ENCODE measurements at regions not wholly inside any gene's neighbourhood (a gene's known extent, or its start where the extent isn't known, plus 50 kb on each side); places are given as distances from the start of the nearest gene placed in this dataset.

DNA sequence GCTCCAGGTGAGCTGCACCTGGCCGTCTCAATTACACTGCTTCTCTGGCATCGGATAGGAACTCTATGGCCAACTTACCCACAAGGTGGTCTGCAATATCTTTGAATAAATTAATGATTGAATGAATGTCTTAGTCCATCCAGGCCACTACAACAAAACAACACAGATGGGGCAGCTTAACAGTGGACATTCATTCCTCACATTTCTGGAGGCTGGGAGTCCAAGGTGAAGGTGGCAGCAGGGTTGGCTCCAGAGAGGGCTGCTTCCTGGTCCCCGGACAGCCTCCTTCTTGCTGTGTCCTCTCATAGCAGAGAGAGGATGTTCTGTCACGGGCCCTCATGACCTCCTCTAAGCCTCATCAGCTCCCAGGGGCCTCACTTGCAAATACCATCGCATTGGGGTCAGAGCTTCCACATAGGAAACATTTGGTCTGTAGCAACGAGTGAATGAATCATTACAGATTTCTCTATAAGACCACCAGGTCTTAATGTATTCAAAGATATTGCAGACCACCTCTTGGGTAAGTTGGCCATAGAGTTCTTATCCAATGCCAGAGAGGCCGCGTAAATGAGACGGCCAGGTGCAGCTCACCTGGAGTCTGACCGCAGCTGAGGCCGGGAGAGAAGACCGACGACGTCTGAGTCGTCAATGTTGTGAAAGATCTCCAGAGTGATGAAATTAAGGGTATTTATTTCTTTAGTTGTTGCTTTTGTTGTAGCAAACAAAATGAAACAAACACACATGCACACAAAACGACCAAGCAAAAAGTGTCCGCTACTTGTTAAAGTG, 182.7 kb upstream of the C14orf180 start:
- H3K27ac ChIP-seq: no peak overlapping the region
- TF ChIP-seq POLR2A (IDR thresholded peaks at IDR 0.05) (no peak), POLR2AphosphoS5 (IDR thresholded peaks at IDR 0.05) (no peak)
- TF ChIP-seq, protein P1, sequence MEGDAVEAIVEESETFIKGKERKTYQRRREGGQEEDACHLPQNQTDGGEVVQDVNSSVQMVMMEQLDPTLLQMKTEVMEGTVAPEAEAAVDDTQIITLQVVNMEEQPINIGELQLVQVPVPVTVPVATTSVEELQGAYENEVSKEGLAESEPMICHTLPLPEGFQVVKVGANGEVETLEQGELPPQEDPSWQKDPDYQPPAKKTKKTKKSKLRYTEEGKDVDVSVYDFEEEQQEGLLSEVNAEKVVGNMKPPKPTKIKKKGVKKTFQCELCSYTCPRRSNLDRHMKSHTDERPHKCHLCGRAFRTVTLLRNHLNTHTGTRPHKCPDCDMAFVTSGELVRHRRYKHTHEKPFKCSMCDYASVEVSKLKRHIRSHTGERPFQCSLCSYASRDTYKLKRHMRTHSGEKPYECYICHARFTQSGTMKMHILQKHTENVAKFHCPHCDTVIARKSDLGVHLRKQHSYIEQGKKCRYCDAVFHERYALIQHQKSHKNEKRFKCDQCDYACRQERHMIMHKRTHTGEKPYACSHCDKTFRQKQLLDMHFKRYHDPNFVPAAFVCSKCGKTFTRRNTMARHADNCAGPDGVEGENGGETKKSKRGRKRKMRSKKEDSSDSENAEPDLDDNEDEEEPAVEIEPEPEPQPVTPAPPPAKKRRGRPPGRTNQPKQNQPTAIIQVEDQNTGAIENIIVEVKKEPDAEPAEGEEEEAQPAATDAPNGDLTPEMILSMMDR (IDR thresholded peaks at IDR 0.05): no peak
- DNase-seq (ENCODE audit: low spot score): no peak

DNA sequence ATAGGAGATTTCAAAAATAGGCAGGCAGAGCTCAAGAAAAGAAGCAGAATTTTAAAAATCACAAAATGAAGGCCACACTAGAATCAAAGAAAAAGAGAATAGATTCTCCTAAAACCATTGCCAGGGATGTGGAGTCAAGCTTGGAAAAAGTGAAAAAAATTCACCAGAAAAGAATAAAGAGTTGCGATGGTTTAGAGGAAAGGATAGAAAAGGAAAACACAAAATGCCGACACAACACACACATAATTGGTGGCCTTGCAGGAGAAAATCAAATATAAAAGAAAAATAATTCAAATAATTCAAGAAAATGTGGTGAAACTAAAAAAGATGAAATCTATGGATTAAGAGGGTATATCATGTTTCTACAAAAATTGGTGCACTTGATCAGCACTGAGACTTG, 181.6 kb upstream of the C14orf180 start:
- 94% methylated on average over 2 of the region's 2 CpGs for WGBS
- no peaks in the 10 kb centered on the region for H3K36me3 ChIP-seq
- H3K4me3 ChIP-seq: no peak overlapping the region
- H3K9me3 ChIP-seq: no peaks in the 10 kb centered on the region
- H3K4me1 ChIP-seq (replicated peaks): no peaks in the 10 kb centered on the region
- no peak for TF ChIP-seq POLR2A (IDR thresholded peaks at IDR 0.05)
- TF ChIP-seq, protein P1 (IDR thresholded peaks at IDR 0.05): no peak
- TF ChIP-seq POLR2AphosphoS5 (IDR thresholded peaks at IDR 0.05): no peak
- intact Hi-C loops (cut with DNase I): no loop called here
- DNase-seq (ENCODE audit: low spot score): no peak
- no peak overlapping the region for H3K27ac ChIP-seq
- peaks cover 3% of the 10 kb centered on the region for H3K27me3 ChIP-seq (replicated peaks; ENCODE audit: insufficient read depth)

More for the DNA sequence above, 182.7 kb upstream of the C14orf180 start:
- intact Hi-C loops (cut with DNase I): no loop called here
- Histone ChIP-seq H3K36me3 (no peaks in the 10 kb centered on the region), H3K4me1 (replicated peaks) (no peaks in the 10 kb centered on the region), H3K9me3 (no peaks in the 10 kb centered on the region), H3K27me3 (replicated peaks; ENCODE audit: insufficient read depth) (peaks cover 3% of the 10 kb centered on the region), H3K4me3 (no peak overlapping the region)
- 87% methylated on average over 17 of the region's 17 CpGs for WGBS

DNA sequence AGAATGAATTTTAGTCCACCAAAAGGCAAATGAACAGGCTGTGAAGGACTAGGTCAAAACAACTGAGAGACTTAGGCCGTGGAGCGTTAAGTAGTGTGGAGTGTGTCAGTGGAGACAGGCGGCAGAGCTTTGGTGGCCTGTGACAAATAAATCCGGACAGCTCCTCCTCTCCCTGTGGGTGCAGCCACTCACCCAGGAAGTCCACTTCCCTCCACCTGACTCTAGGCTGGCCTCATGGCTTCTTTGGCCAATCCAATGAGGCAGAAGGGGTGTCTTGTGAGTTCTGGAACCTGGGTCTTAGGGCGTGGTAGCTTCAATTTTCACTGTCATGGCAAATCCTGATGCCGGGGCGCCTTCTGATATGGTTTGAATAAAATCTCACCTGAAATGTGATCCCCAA, 180.9 kb upstream of the C14orf180 start:
- intact Hi-C loops (cut with DNase I): no loop called here
- Histone ChIP-seq H3K9me3 (no peaks in the 10 kb centered on the region), H3K4me1 (replicated peaks) (no peaks in the 10 kb centered on the region), H3K27me3 (replicated peaks; ENCODE audit: insufficient read depth) (peaks cover 3% of the 10 kb centered on the region), H3K36me3 (no peaks in the 10 kb centered on the region), H3K27ac (no peak overlapping the region), H3K4me3 (no peak overlapping the region)
- TF ChIP-seq POLR2AphosphoS5 (IDR thresholded peaks at IDR 0.05): no peak
- TF ChIP-seq, protein P1 (IDR thresholded peaks at IDR 0.05): no peak
- no peak for TF ChIP-seq POLR2A (IDR thresholded peaks at IDR 0.05)
- WGBS: 80% methylated on average over 7 of the region's 7 CpGs
- no peak for DNase-seq (ENCODE audit: low spot score)

DNA sequence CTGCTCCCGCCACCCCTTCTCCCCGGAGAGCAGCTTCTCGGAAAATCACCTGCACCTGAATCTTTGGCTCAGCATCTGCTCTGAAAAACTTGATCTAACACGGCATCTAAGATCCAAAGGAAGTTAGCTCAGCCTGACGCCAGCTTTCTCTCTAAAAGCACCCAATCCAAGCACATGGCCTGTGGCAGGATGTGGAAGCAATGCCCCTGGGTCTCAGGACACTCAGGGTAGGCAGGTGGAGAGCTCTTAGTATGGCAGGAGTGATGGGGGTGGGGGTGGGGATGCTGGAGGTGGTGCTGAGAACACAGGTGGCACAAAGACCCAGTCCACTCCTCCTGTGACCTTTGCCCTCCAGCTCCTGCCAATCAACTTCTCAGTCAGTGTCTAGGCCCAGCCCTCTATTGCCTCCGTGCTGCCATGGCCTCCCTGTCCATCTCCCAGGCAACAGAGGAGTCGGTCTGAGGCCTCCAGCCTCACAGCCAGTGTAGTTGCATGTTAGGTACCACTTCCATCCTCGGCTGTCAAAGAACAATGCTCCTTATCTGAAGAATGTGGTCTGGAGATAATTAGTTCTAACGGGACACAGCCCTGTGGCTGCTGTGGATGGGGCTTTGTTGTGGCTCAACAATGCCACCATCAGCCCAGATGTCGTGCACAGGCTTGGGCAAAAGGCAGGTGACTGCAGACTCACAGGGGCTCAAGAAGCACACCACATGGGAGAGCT, 180.0 kb upstream of the C14orf180 start:
- Histone ChIP-seq H3K27ac (no peak overlapping the region), H3K9me3 (no peaks in the 10 kb centered on the region)
- 57% methylated on average over 10 of the region's 10 CpGs for WGBS

More for the DNA sequence above, 180.0 kb upstream of the C14orf180 start:
- Histone ChIP-seq H3K27me3 (replicated peaks; ENCODE audit: insufficient read depth) (peaks cover 3% of the 10 kb centered on the region), H3K4me1 (replicated peaks) (no peaks in the 10 kb centered on the region), H3K4me3 (no peak overlapping the region), H3K36me3 (no peaks in the 10 kb centered on the region)
- TF ChIP-seq, protein P1 (IDR thresholded peaks at IDR 0.05): no peak
- TF ChIP-seq POLR2A (IDR thresholded peaks at IDR 0.05) (no peak), POLR2AphosphoS5 (IDR thresholded peaks at IDR 0.05) (no peak)
- no peak for DNase-seq (ENCODE audit: low spot score)
- intact Hi-C loops (cut with DNase I): no loop called here
